ENCODE measurements at regions not wholly inside any gene's neighbourhood (a gene's known extent, or its start where the extent isn't known, plus 50 kb on each side); places are given as distances from the start of the nearest gene placed in this dataset.

- H3K36me3 ChIP-seq (replicated peaks; ENCODE audit: insufficient read depth, low read depth) = no peaks in the 10 kb centered on the region
- DNase-seq (ENCODE audit: low spot score) = no peak
- H4K20me1 ChIP-seq (ENCODE audit: insufficient read depth, poor library complexity, severe bottlenecking) = no peaks in the 10 kb centered on the region
- H3K9me2 ChIP-seq (replicated peaks; ENCODE audit: insufficient read depth) = no peaks in the 10 kb centered on the region
- no peak overlapping the region for H3K4me2 ChIP-seq
- H3K79me2 ChIP-seq = no peaks in the 10 kb centered on the region
- no peak overlapping the region for H2AFZ ChIP-seq
- H3K4me1 ChIP-seq (ENCODE audit: insufficient read depth) = no peaks in the 10 kb centered on the region
- H3K9me3 ChIP-seq (ENCODE audit: low read depth) = no peaks in the 10 kb centered on the region
- no peaks in the 10 kb centered on the region for H3K27me3 ChIP-seq
- 70% methylated on average over 1 of the region's 1 CpG for WGBS (ENCODE audit: low lambda C conversion rate, missing lambda C conversion rate)
- H3K4me3 ChIP-seq = no peak overlapping the region
- TF ChIP-seq EZH2phosphoT487 (IDR thresholded peaks at IDR 0.05; ENCODE audit: low read depth, severe bottlenecking, unreplicated experiment) (no peak), CTCF (IDR thresholded peaks at IDR 0.05; ENCODE audit: poor library complexity) (no peak), EZH2 (IDR thresholded peaks at IDR 0.05; ENCODE audit: borderline replicate concordance) (no peak)
- H3K27ac ChIP-seq = no peak overlapping the region
These were observed 733.5 kb downstream of the SOCS6 start for GRCh38 chr18:71022389-71022788.

GRCh38 chr18:71021030-71021362 lies 732.2 kb downstream of the SOCS6 start:
- H3K4me2 ChIP-seq = no peak overlapping the region
- no peaks in the 10 kb centered on the region for H4K20me1 ChIP-seq (ENCODE audit: insufficient read depth, poor library complexity, severe bottlenecking)
- H3K36me3 ChIP-seq (replicated peaks; ENCODE audit: insufficient read depth, low read depth) = no peaks in the 10 kb centered on the region
- H3K27me3 ChIP-seq = no peaks in the 10 kb centered on the region
- no peak for DNase-seq (ENCODE audit: low spot score)
- no peak overlapping the region for H2AFZ ChIP-seq
- TF ChIP-seq EZH2phosphoT487 (IDR thresholded peaks at IDR 0.05; ENCODE audit: low read depth, severe bottlenecking, unreplicated experiment) (no peak), CTCF (IDR thresholded peaks at IDR 0.05; ENCODE audit: poor library complexity) (no peak), EZH2 (IDR thresholded peaks at IDR 0.05; ENCODE audit: borderline replicate concordance) (no peak)
- no peaks in the 10 kb centered on the region for H3K79me2 ChIP-seq
- H3K9me3 ChIP-seq (ENCODE audit: low read depth) = no peaks in the 10 kb centered on the region
- H3K27ac ChIP-seq = no peak overlapping the region
- WGBS (ENCODE audit: low lambda C conversion rate, missing lambda C conversion rate) = 94% methylated on average over 2 of the region's 2 CpGs
- no peaks in the 10 kb centered on the region for H3K4me1 ChIP-seq (ENCODE audit: insufficient read depth)
- no peaks in the 10 kb centered on the region for H3K9me2 ChIP-seq (replicated peaks; ENCODE audit: insufficient read depth)
- H3K4me3 ChIP-seq = no peak overlapping the region

- H3K36me3 ChIP-seq (replicated peaks; ENCODE audit: insufficient read depth, low read depth) = no peaks in the 10 kb centered on the region
- H3K9me2 ChIP-seq (replicated peaks; ENCODE audit: insufficient read depth) = no peaks in the 10 kb centered on the region
- no peak overlapping the region for H3K27ac ChIP-seq
- H3K4me2 ChIP-seq = no peak overlapping the region
- H2AFZ ChIP-seq = no peak overlapping the region
- DNase-seq (ENCODE audit: low spot score) = no peak
- no peaks in the 10 kb centered on the region for H3K9me3 ChIP-seq (ENCODE audit: low read depth)
- no peaks in the 10 kb centered on the region for H3K4me1 ChIP-seq (ENCODE audit: insufficient read depth)
- no peaks in the 10 kb centered on the region for H4K20me1 ChIP-seq (ENCODE audit: insufficient read depth, poor library complexity, severe bottlenecking)
- 82% methylated on average over 3 of the region's 3 CpGs for WGBS (ENCODE audit: low lambda C conversion rate, missing lambda C conversion rate)
- TF ChIP-seq EZH2 (IDR thresholded peaks at IDR 0.05; ENCODE audit: borderline replicate concordance) (no peak), CTCF (IDR thresholded peaks at IDR 0.05; ENCODE audit: poor library complexity) (no peak), EZH2phosphoT487 (IDR thresholded peaks at IDR 0.05; ENCODE audit: low read depth, severe bottlenecking, unreplicated experiment) (no peak)
- H3K4me3 ChIP-seq = no peak overlapping the region
- H3K79me2 ChIP-seq = no peaks in the 10 kb centered on the region
- H3K27me3 ChIP-seq = no peaks in the 10 kb centered on the region
These were observed 731.6 kb downstream of the SOCS6 start for GRCh38 chr18:71020342-71021029.

- TF ChIP-seq CTCF (IDR thresholded peaks at IDR 0.05; ENCODE audit: poor library complexity) = no peak
- TF ChIP-seq EZH2phosphoT487 (IDR thresholded peaks at IDR 0.05; ENCODE audit: low read depth, severe bottlenecking, unreplicated experiment) = no peak
- Histone ChIP-seq H3K9me2 (replicated peaks; ENCODE audit: insufficient read depth) (no peaks in the 10 kb centered on the region), H4K20me1 (ENCODE audit: insufficient read depth, poor library complexity, severe bottlenecking) (no peaks in the 10 kb centered on the region), H3K4me1 (ENCODE audit: insufficient read depth) (no peaks in the 10 kb centered on the region), H2AFZ (no peak overlapping the region), H3K4me2 (no peak overlapping the region), H3K27ac (no peak overlapping the region), H3K27me3 (no peaks in the 10 kb centered on the region), H3K36me3 (replicated peaks; ENCODE audit: insufficient read depth, low read depth) (no peaks in the 10 kb centered on the region), H3K79me2 (no peaks in the 10 kb centered on the region), H3K9me3 (ENCODE audit: low read depth) (no peaks in the 10 kb centered on the region), H3K4me3 (no peak overlapping the region)
- DNase-seq (ENCODE audit: low spot score) = no peak
These were observed 730.0 kb downstream of the SOCS6 start for GRCh38 chr18:71018816-71019215.
